ENCODE measurements at regions not wholly inside any gene's neighbourhood (a gene's known extent, or its start where the extent isn't known, plus 50 kb on each side); places are given as distances from the start of the nearest gene placed in this dataset.

GRCh38 chr5:60356745-60357144, 343.2 kb downstream of the DEPDC1B start:
- ChIA-PET POLR2A (no interaction called here), CTCF (no interaction called here)
- Histone ChIP-seq H3K9me3 (ENCODE audit: control insufficient read depth, insufficient read depth, low read depth, low read length) (no peaks in the 10 kb centered on the region), H3K36me3 (ENCODE audit: control insufficient read depth in 2 of 2, insufficient read depth in 1 of 2, low read length in 2 of 2) (no peaks in the 10 kb centered on the region), H3K4me3 (ENCODE audit: low read depth, low read length) (no peak overlapping the region), H3K4me1 (ENCODE audit: control insufficient read depth, insufficient read depth, low read length) (no peaks in the 10 kb centered on the region), H3K27ac (ENCODE audit: extremely low read depth, low read depth, low read length) (no peak overlapping the region)
- TF ChIP-seq EGR2 (tag by site-specific recombination; IDR thresholded peaks at IDR 0.05; ENCODE audit: low read depth), result no peak
- TF ChIP-seq ZNF629 (tag by site-specific recombination; IDR thresholded peaks at IDR 0.05), result no peak
- no peak for TF ChIP-seq ZNF37A (tag by site-specific recombination; IDR thresholded peaks at IDR 0.05)
- no peak for TF ChIP-seq HOXA7 (CRISPR knock-in tag; IDR thresholded peaks at IDR 0.05; ENCODE audit: borderline replicate concordance)
- TF ChIP-seq ZNF148 (tag by site-specific recombination; IDR thresholded peaks at IDR 0.05; ENCODE audit: borderline replicate concordance), result no peak
- TF ChIP-seq ZNF707 (tag by site-specific recombination; IDR thresholded peaks at IDR 0.05), result no peak
- TF ChIP-seq ZNF169 (tag by site-specific recombination; IDR thresholded peaks at IDR 0.05), result no peak
- no peak for TF ChIP-seq TCF7L2 (IDR thresholded peaks at IDR 0.05; ENCODE audit: borderline replicate concordance, low read depth, low read length)
- TF ChIP-seq ZNF76 (tag by site-specific recombination; IDR thresholded peaks at IDR 0.05; ENCODE audit: borderline replicate concordance, low read depth), result no peak
- no peak for TF ChIP-seq ZNF248 (tag by site-specific recombination; IDR thresholded peaks at IDR 0.05)
- TF ChIP-seq KLF8 (tag by site-specific recombination; IDR thresholded peaks at IDR 0.05), result no peak
- TF ChIP-seq WT1 (tag by site-specific recombination; IDR thresholded peaks at IDR 0.05), result no peak
- no peak for TF ChIP-seq ZNF777 (tag by site-specific recombination; IDR thresholded peaks at IDR 0.05; ENCODE audit: borderline replicate concordance)
- TF ChIP-seq ZNF26 (tag by site-specific recombination; IDR thresholded peaks at IDR 0.05), result no peak
- TF ChIP-seq ZNF416 (tag by site-specific recombination; IDR thresholded peaks at IDR 0.05), result no peak
- TF ChIP-seq ZNF830 (tag by site-specific recombination; IDR thresholded peaks at IDR 0.05; ENCODE audit: low read depth), result no peak
- no peak for TF ChIP-seq ZNF121 (tag by site-specific recombination; IDR thresholded peaks at IDR 0.05)
- TF ChIP-seq ZFHX2 (tag by site-specific recombination; conservative IDR thresholded peaks at IDR 0.05), result no peak
- no peak for TF ChIP-seq ZNF155 (tag by site-specific recombination; IDR thresholded peaks at IDR 0.05)
- TF ChIP-seq GLI4 (tag by site-specific recombination; IDR thresholded peaks at IDR 0.05), result no peak

GRCh38 chr5:60355181-60355580, 344.8 kb downstream of the DEPDC1B start:
- Histone ChIP-seq H3K4me1 (ENCODE audit: control insufficient read depth, insufficient read depth, low read length) (no peaks in the 10 kb centered on the region), H3K36me3 (ENCODE audit: control insufficient read depth in 2 of 2, insufficient read depth in 1 of 2, low read length in 2 of 2) (no peaks in the 10 kb centered on the region), H3K9me3 (ENCODE audit: control insufficient read depth, insufficient read depth, low read depth, low read length) (no peaks in the 10 kb centered on the region), H3K4me3 (ENCODE audit: low read depth, low read length) (no peak overlapping the region), H3K27ac (ENCODE audit: extremely low read depth, low read depth, low read length) (no peak overlapping the region)
- ChIA-PET CTCF (no interaction called here), POLR2A (no interaction called here)
- TF ChIP-seq OSR2 (tag by site-specific recombination; IDR thresholded peaks at IDR 0.05), result no peak
- no peak for TF ChIP-seq ZNF391 (tag by site-specific recombination; IDR thresholded peaks at IDR 0.05; ENCODE audit: borderline replicate concordance, low read depth)
- TF ChIP-seq MEIS1 (CRISPR knock-in tag; IDR thresholded peaks at IDR 0.05; ENCODE audit: borderline replicate concordance), result no peak
- no peak for TF ChIP-seq ZNF521 (tag by site-specific recombination; IDR thresholded peaks at IDR 0.05)
- no peak for TF ChIP-seq ZNF280C (tag by site-specific recombination; IDR thresholded peaks at IDR 0.05)
- no peak for TF ChIP-seq ZNF707 (tag by site-specific recombination; IDR thresholded peaks at IDR 0.05)
- no peak for TF ChIP-seq ZNF624 (tag by site-specific recombination; IDR thresholded peaks at IDR 0.05)
- TF ChIP-seq HOXD13 (CRISPR knock-in tag; IDR thresholded peaks at IDR 0.05; ENCODE audit: borderline replicate concordance), result no peak
- no peak for TF ChIP-seq ZNF2 (tag by site-specific recombination; IDR thresholded peaks at IDR 0.05)
- no peak for TF ChIP-seq GLIS1 (tag by site-specific recombination; IDR thresholded peaks at IDR 0.05)
- TF ChIP-seq ZNF335 (tag by site-specific recombination; conservative IDR thresholded peaks at IDR 0.05), result no peak
